HepG2 (cell line): ENCODE measurements at regions not wholly inside any gene's neighbourhood (a gene's known extent, or its start where the extent isn't known, plus 50 kb on each side); places are given as distances from the start of the nearest gene placed in this dataset.

Experiments used
- ATAC-seq: fragments of 200-7000 bp; cut with Tn5 transposase; 3 replicates; pipeline ENCODE4 v1.9.1; 2020; ENCODE audit warnings: mild to moderate bottlenecking, moderate library complexity
- BruUV-seq: library from RNA; stranded (reverse); fragments of 400-500 nt; replicated peaks from 2 replicates; lab custom pipeline; 2021; lab: Mats Ljungman, UMichigan
- CTCF ChIA-PET: fragments of 300-600 bp; formaldehyde crosslinking; extraction: SDS; loops from one replicate; lab custom pipeline; 2021; ENCODE audit warnings: low total read pairs, inconsistent platforms, low intra/inter-chr PET ratio; lab: Yijun Ruan, JAX
- POLR2A ChIA-PET: fragments of 350-600 bp; sonication (Branson Sonifier 250); formaldehyde crosslinking; loops from one replicate; lab custom pipeline; 2020; ENCODE audit warnings: antibody characterized with exemption, inconsistent platforms; lab: Yijun Ruan, JAX
- DNase-seq: peaks from one replicate; pipeline ENCODE4 v3.0.0-alpha.2; 2015; ENCODE audit warnings: low spot score
- FAIRE-seq: peaks from 3 replicates; lab custom pipeline; 2011; peaks lifted over from hg19 to GRCh38; lab: Jason Lieb, UNC
- H2AFZ ChIP-seq: one replicate; pipeline ENCODE4 v1.6.1; 2011; ENCODE audit warnings: low read length, inconsistent platforms
- H3K27ac ChIP-seq: fragments of 300-600 bp; 3 replicates; pipeline ENCODE4 v1.8.0; 2011; ENCODE audit warnings: mixed run types, mild to moderate bottlenecking, mixed read lengths, low read length, inconsistent platforms; ENCODE audit not compliant: insufficient read depth; ENCODE audit errors: extremely low read length
- H3K27me3 ChIP-seq, 2 experiments: fragments of 200-600 bp in 1 of 2; 2 replicates in 1 of 2; 3 replicates in 1 of 2; pipeline versions ENCODE4 v1.6.0 to v1.8.0; 2011; ENCODE audit warnings: low read length in 2 of 2, mild to moderate bottlenecking in 2 of 2, moderate library complexity in 2 of 2, inconsistent platforms in 1 of 2; ENCODE audit not compliant: insufficient read depth in 2 of 2, control insufficient read depth in 1 of 2
- H3K36me3 ChIP-seq, 2 experiments: fragments of 200-600 bp in 1 of 2; replicated peaks in 1 of 2; 2 replicates in 1 of 2; 3 replicates in 1 of 2; pipeline versions ENCODE4 v1.5.1 to v1.8.0; 2011; ENCODE audit warnings: low read length in 2 of 2, inconsistent platforms in 1 of 2; ENCODE audit not compliant: insufficient read depth in 2 of 2, control insufficient read depth in 1 of 2
- H3K4me1 ChIP-seq: 2 replicates; pipeline ENCODE4 v1.5.1; 2012; ENCODE audit warnings: low read length, inconsistent platforms; ENCODE audit not compliant: insufficient read depth
- H3K4me2 ChIP-seq: 2 replicates; pipeline ENCODE4 v1.6.0; 2011; ENCODE audit warnings: low read depth, low read length, inconsistent platforms
- H3K4me3 ChIP-seq, 3 experiments: fragments of 200-600 bp in 1 of 3; sonication (generic), shearing (Covaris generic) in 1 of 3; replicated peaks in 1 of 3; 2 replicates each; pipeline ENCODE4 v1.5.1; 2011 to 2016; ENCODE audit warnings: low read length in 3 of 3, inconsistent platforms in 2 of 3, low read depth in 2 of 3, mild to moderate bottlenecking in 2 of 3, control low read depth in 1 of 3, mixed read lengths in 1 of 3; ENCODE audit not compliant: insufficient read depth in 1 of 3
- H3K79me2 ChIP-seq: one replicate; pipeline ENCODE4 v1.6.1; 2011; ENCODE audit warnings: low read length, inconsistent platforms; ENCODE audit not compliant: insufficient read depth
- H3K9ac ChIP-seq: 2 replicates; pipeline ENCODE4 v1.6.0; 2011; ENCODE audit warnings: mild to moderate bottlenecking, low read depth, low read length, inconsistent platforms; ENCODE audit not compliant: insufficient read depth
- H3K9me3 ChIP-seq: 2 replicates; pipeline ENCODE4 v1.5.1; 2012; ENCODE audit warnings: mild to moderate bottlenecking, low read length
- H4K20me1 ChIP-seq: 2 replicates; pipeline ENCODE4 v1.6.0; 2011; ENCODE audit warnings: inconsistent platforms, mild to moderate bottlenecking, low read length, moderate library complexity; ENCODE audit not compliant: insufficient read depth
- ADNP ChIP-seq: sonication (generic); formaldehyde crosslinking; IDR thresholded peaks from 2 replicates; pipeline ENCODE4 v1.4.0; 2020; ENCODE audit warnings: missing genetic modification reagents
- ATF2 ChIP-seq: sonication (generic); formaldehyde crosslinking; IDR thresholded peaks from 2 replicates; pipeline ENCODE4 v1.4.0; 2020; ENCODE audit warnings: missing genetic modification reagents
- ATF6 ChIP-seq: sonication (generic); formaldehyde crosslinking; conservative IDR thresholded peaks from 2 replicates; pipeline ENCODE4 v1.4.0; 2020; ENCODE audit warnings: missing genetic modification reagents
- ATF7 ChIP-seq, 2 experiments: fragments of 450-650 bp in 1 of 2; sonication (generic) in 1 of 2; formaldehyde crosslinking in 1 of 2; IDR thresholded peaks; 2 replicates each; pipeline versions ENCODE4 v1.4.0 to v1.6.1; 2016 to 2020; ENCODE audit warnings: antibody characterized with exemption in 1 of 2, mild to moderate bottlenecking in 1 of 2, missing genetic modification reagents in 1 of 2
- CBX2 ChIP-seq, 2 experiments: fragments of 200-600 bp in 1 of 2; sonication (generic); formaldehyde crosslinking in 1 of 2; IDR thresholded peaks; 2 replicates each; pipeline versions ENCODE4 v1.7.0 to v1.8.1; 2018 to 2022; ENCODE audit warnings: low read depth in 2 of 2, low read length in 1 of 2, mild to moderate bottlenecking in 1 of 2, missing genetic modification reagents in 1 of 2
- ELF4 ChIP-seq: sonication (generic); formaldehyde crosslinking; IDR thresholded peaks from 2 replicates; pipeline ENCODE4 v1.5.0; 2020; ENCODE audit warnings: missing genetic modification reagents, mild to moderate bottlenecking, moderate library complexity, borderline replicate concordance
- ETV5 ChIP-seq: IDR thresholded peaks from 2 replicates; pipeline ENCODE4 v1.6.1; 2018; ENCODE audit warnings: missing biosample characterization, missing genetic modification reagents, inconsistent platforms, borderline replicate concordance
- MATR3 ChIP-seq: sonication (generic); formaldehyde crosslinking; IDR thresholded peaks from 2 replicates; pipeline ENCODE4 v1.4.0; 2020; ENCODE audit warnings: missing genetic modification reagents
- NAIF1 ChIP-seq: sonication (generic); formaldehyde crosslinking; IDR thresholded peaks from 2 replicates; pipeline ENCODE4 v1.5.0; 2020; ENCODE audit warnings: mild to moderate bottlenecking, missing genetic modification reagents, borderline replicate concordance
- SP1 ChIP-seq, 2 experiments: fragments of 450-650 bp in 1 of 2; sonication (generic) in 1 of 2; formaldehyde crosslinking in 1 of 2; IDR thresholded peaks; 2 replicates each; pipeline versions ENCODE4 v1.4.0 to v1.6.1; 2016 to 2020; ENCODE audit warnings: missing genetic modification reagents in 1 of 2
- SRSF4 ChIP-seq: fragments of 200-400 bp; formaldehyde crosslinking; IDR thresholded peaks from one replicate; pipeline ENCODE4 v1.6.1; 2018; ENCODE audit warnings: mild to moderate bottlenecking, low read depth, low read length, moderate library complexity; ENCODE audit not compliant: poor library complexity, severe bottlenecking
- YY1 ChIP-seq: IDR thresholded peaks from 2 replicates; pipeline ENCODE4 v1.6.1; 2011; ENCODE audit warnings: low read length, low read depth, moderate library complexity, mild to moderate bottlenecking; ENCODE audit not compliant: insufficient read depth, insufficient replicate concordance
- ZNF556 ChIP-seq: sonication (generic); formaldehyde crosslinking; IDR thresholded peaks from 2 replicates; pipeline ENCODE4 v1.4.0; 2020; ENCODE audit warnings: mild to moderate bottlenecking, missing genetic modification reagents, borderline replicate concordance
- ZNF615 ChIP-seq: sonication (generic); formaldehyde crosslinking; IDR thresholded peaks from 2 replicates; pipeline ENCODE4 v1.5.0; 2020; ENCODE audit warnings: mild to moderate bottlenecking, missing genetic modification reagents, borderline replicate concordance
- ZNF660 ChIP-seq: sonication (generic); formaldehyde crosslinking; IDR thresholded peaks from 2 replicates; pipeline ENCODE4 v1.5.1; 2020; ENCODE audit warnings: mild to moderate bottlenecking, low read depth, missing genetic modification reagents, borderline replicate concordance
- WGBS: methylation state at CpG from one replicate; pipeline ENCODE4 v1.1.6; 2017; ENCODE audit warnings: low lambda C conversion rate; 5-methylcytosine and 5-hydroxymethylcytosine counted together
- in situ Hi-C: cut with HindIII; loops from 2 replicates; pipeline ENCODE4 v1.10.0; 2017; ENCODE audit warnings: low pct_unique_long_range_greater_than_20kb; ENCODE audit not compliant: extremely low pct_ligation_motif_present
- intact Hi-C: fragments of 100-400 bp; cut with micrococcal nuclease; formaldehyde crosslinking; loops from one replicate; pipeline ENCODE4 v1.10.0; 2022; ENCODE audit not compliant: unreplicated experiment

- intact Hi-C loops = no loop called here
- Histone ChIP-seq H3K4me3 (no peak overlapping the region), H3K4me2 (no peak overlapping the region), H2AFZ (no peak overlapping the region), H3K4me1 (no peaks in the 10 kb centered on the region), H3K9me3 (no peaks in the 10 kb centered on the region), H3K36me3 (no peaks in the 10 kb centered on the region), H3K27me3 (no peaks in the 10 kb centered on the region), H3K79me2 (no peaks in the 10 kb centered on the region), H3K27ac (no peak overlapping the region), H4K20me1 (no peaks in the 10 kb centered on the region), H3K9ac (no peak overlapping the region)
- 9% methylated on average over 3 of the region's 3 CpGs for WGBS
- in situ Hi-C loops = no loop called here
- ChIA-PET CTCF (no interaction called here), POLR2A (no interaction called here)
- no peak for ATAC-seq
- TF ChIP-seq ZNF660 (no peak), SRSF4 (no peak), YY1 (no peak), ATF2 (no peak), ZNF615 (no peak), ELF4 (no peak), MATR3 (no peak), CBX2 (IDR thresholded peaks at IDR 0.05; ENCODE audit: low read depth, low read length) (no peak), CBX2 (CRISPR knock-in tag; IDR thresholded peaks at IDR 0.05; ENCODE audit: low read depth) (no peak), NAIF1 (CRISPR knock-in tag) (no peak), ATF7 (IDR thresholded peaks at IDR 0.05) (no peak), ATF7 (CRISPR knock-in tag; IDR thresholded peaks at IDR 0.05) (no peak), ADNP (CRISPR knock-in tag) (no peak), SP1 (IDR thresholded peaks at IDR 0.05) (no peak), SP1 (CRISPR knock-in tag; IDR thresholded peaks at IDR 0.05) (no peak), ZNF556 (CRISPR knock-in tag) (no peak), ETV5 (CRISPR knock-in tag) (no peak), ATF6 (CRISPR knock-in tag) (no peak)
- BruUV-seq = no TSS peak
- DNase-seq = no peak
- no peak for FAIRE-seq
Observed at GRCh38 chr3:145953316-145953715, 207.7 kb downstream of the PLOD2 start.
